SU-DHL-6 (cell line): ENCODE measurements at regions not wholly inside any gene's neighbourhood (a gene's known extent, or its start where the extent isn't known, plus 50 kb on each side); places are given as distances from the start of the nearest gene placed in this dataset.

ENCODE experiments used
- H2AFZ ChIP-seq: fragments of 200-600 bp; sonication (generic); 2 replicates; pipeline ENCODE4 v1.6.1; 2014; ENCODE audit warnings: low read depth, mild to moderate bottlenecking, moderate library complexity, mixed read lengths, antibody characterized with exemption, low read length; ENCODE audit not compliant: severe bottlenecking
- H3F3A ChIP-seq: fragments of 200-600 bp; shearing (Covaris generic); 2 replicates; pipeline ENCODE4 v1.6.0; 2016; ENCODE audit warnings: antibody characterized with exemption, mild to moderate bottlenecking; ENCODE audit not compliant: insufficient read depth
- H3K27ac ChIP-seq: fragments of 200-600 bp; sonication (generic); 2 replicates; pipeline ENCODE4 v1.5.1; 2016; ENCODE audit warnings: low read depth, mild to moderate bottlenecking, low read length, moderate library complexity, mixed read lengths
- H3K27me3 ChIP-seq: fragments of 200-600 bp; sonication (generic), shearing (Covaris generic); 2 replicates; pipeline ENCODE4 v1.6.0; 2014; ENCODE audit warnings: mild to moderate bottlenecking, low read length
- H3K36me3 ChIP-seq: fragments of 200-600 bp; sonication (generic); 2 replicates; pipeline ENCODE4 v1.6.1; 2014; ENCODE audit warnings: mild to moderate bottlenecking, low read length, mixed read lengths
- H3K4me2 ChIP-seq: fragments of 300-600, 200-600 bp; shearing (Covaris generic), sonication (generic); 2 replicates; pipeline ENCODE4 v1.6.0; 2014; ENCODE audit warnings: low read length, low read depth, mild to moderate bottlenecking; ENCODE audit not compliant: poor library complexity, severe bottlenecking
- H3K4me3 ChIP-seq: fragments of 200-600 bp; sonication (generic); 2 replicates; pipeline ENCODE4 v1.5.1; 2014; ENCODE audit warnings: antibody characterized with exemption, low read length, mild to moderate bottlenecking, mixed read lengths; ENCODE audit not compliant: insufficient read depth, poor library complexity, severe bottlenecking
- H3K79me2 ChIP-seq: fragments of 200-600 bp; sonication (generic); 2 replicates; pipeline ENCODE4 v1.6.1; 2014; ENCODE audit warnings: mild to moderate bottlenecking, low read length, moderate library complexity; ENCODE audit not compliant: insufficient read depth
- H3K9ac ChIP-seq: fragments of 200-600 bp; sonication (generic); 2 replicates; pipeline ENCODE4 v1.7.0; 2014; ENCODE audit warnings: mild to moderate bottlenecking, low read length
- H3K9me2 ChIP-seq: fragments of 200-600 bp; sonication (generic); replicated peaks from 2 replicates; pipeline ENCODE4 v1.6.1; 2014; ENCODE audit warnings: low read length; ENCODE audit not compliant: insufficient read depth
- H3K9me3 ChIP-seq: fragments of 200-600 bp; sonication (generic); 2 replicates; pipeline ENCODE4 v1.6.1; 2014; ENCODE audit warnings: low read length, mixed read lengths; ENCODE audit not compliant: insufficient read depth
- H4K20me1 ChIP-seq: fragments of 200-600 bp; sonication (generic); 2 replicates; pipeline ENCODE4 v1.6.1; 2014; ENCODE audit warnings: low read depth, mild to moderate bottlenecking, antibody characterized with exemption, low read length, moderate library complexity, mixed read lengths
- CTCF ChIP-seq: fragments of 200-600 bp; sonication (generic); IDR thresholded peaks from one replicate; pipeline ENCODE4 v1.5.1; 2017; ENCODE audit warnings: antibody characterized with exemption, mild to moderate bottlenecking, low read length, moderate library complexity; ENCODE audit not compliant: insufficient read depth, poor library complexity, severe bottlenecking
- EZH2phosphoT487 ChIP-seq: fragments of 200-600 bp; sonication (generic), shearing (Covaris generic); conservative IDR thresholded peaks from 2 replicates; pipeline ENCODE4 v1.6.1; 2018; ENCODE audit warnings: mild to moderate bottlenecking, antibody characterized with exemption, low read length, moderate library complexity, mixed read lengths

DNA sequence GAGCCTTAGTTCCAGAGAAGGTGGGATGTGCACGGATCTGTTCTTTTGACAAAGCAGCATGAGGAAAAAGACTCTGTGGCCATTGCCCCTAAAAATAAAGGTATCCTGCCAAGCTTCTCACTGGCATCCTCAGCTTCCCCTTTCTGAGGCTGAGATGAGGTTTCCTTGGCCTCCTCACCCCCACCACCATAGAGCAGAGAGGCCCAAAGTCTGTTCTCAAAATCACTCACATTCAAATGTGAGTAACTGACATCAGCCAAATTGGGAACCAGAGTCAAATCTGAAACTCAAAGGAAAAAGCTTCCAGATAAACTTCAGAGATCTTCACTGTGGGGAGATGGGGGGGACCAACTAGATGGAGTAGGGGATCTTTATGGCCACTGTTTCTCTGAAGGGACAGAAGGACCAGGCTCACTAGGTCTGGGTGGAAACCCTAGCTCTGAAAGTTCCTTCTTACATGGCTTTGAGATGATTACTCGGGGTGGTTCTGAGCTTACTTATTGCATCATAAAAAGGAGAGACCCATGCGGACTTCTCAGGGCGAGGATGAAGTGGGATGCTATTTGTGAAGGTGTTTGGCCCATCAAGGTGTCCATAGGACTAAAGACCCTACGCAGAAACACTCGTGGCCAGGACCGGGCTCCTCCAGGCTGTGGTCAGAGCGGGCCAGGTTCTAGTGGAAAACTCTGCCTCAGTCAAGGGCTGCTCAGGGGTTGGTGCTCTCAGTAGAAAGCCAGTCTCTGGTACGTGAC, 61.5 kb upstream of the MEF2A start:
- Histone ChIP-seq H3K4me2 (no peak overlapping the region), H3K27me3 (no peaks in the 10 kb centered on the region), H3K9ac (no peak overlapping the region; the same call in 1 of the 2 replicates), H4K20me1 (no peaks in the 10 kb centered on the region), H3K4me3 (no peak overlapping the region), H2AFZ (no peak overlapping the region), H3K36me3 (no peaks in the 10 kb centered on the region), H3F3A (no peaks in the 10 kb centered on the region), H3K9me3 (no peaks in the 10 kb centered on the region), H3K27ac (peak overlapping the region; percentile 21; the same call in 1 of the 2 replicates), H3K9me2 (no peaks in the 10 kb centered on the region), H3K79me2 (no peaks in the 10 kb centered on the region)
- TF ChIP-seq CTCF (no peak), EZH2phosphoT487 (no peak)

DNA sequence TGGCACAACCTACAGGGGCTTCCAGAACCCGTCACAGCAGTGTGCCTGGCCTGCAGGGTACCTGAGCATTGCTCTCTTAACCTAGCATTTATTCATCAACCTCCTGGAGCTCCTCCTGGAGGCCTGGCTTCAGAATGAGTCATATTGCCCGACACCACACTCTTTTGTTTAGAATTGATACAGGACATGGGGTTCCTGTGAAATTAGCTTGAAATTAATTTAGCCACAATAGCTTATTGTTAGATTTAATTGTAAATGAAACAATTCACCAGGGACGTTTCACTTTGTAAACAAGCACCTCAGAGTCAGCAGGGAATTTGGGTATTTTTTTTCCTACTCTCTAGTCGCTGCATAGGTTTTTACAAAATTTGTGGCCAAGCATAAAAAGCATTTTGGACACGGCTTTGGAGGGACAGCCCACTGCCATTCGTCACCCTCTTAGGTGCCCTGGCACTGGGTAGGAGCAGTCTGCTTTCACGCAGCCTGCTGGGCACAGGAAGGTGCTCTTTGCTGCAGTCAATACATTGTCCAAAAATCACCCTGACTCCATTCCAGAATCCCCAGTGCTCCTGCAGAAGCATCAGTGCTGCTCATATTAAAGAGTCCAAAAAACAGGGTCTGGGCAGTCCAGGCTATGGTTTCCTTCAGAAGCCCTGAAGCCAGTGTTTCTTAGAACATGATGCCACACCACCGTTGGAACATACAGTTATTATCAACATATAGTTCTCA, 60.8 kb upstream of the MEF2A start:
- Histone ChIP-seq H3K27ac (0 out of 2 replicates have a peak overlapping the region, but pooled peaks have one; percentile 21), H3K9ac (no peak overlapping the region), H3K36me3 (no peaks in the 10 kb centered on the region), H4K20me1 (no peaks in the 10 kb centered on the region), H3K27me3 (no peaks in the 10 kb centered on the region), H3K4me2 (no peak overlapping the region), H3K79me2 (no peaks in the 10 kb centered on the region), H2AFZ (no peak overlapping the region), H3K9me3 (no peaks in the 10 kb centered on the region), H3F3A (no peaks in the 10 kb centered on the region), H3K4me3 (no peak overlapping the region), H3K9me2 (no peaks in the 10 kb centered on the region)
- TF ChIP-seq EZH2phosphoT487: no peak
- no peak for TF ChIP-seq CTCF

DNA sequence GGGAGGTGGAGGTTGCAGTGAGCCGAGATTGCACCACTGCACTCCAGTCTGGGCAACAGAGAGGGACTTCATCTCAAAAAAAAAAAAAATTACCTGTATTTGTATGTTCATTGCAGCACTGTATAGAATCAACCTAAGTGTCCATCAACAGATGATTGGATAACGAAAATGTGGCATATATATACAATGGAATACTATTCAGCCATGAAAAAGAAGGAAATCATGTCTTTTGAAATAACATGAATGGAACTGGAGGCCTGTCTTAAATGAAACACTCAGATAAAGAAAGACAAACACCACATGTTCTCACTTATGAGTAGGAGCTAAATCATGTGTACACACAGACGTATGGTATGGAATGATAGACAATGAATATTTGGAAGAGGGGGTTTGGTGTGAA, 59.4 kb upstream of the MEF2A start:
- Histone ChIP-seq H2AFZ (no peak overlapping the region), H3K9me2 (no peaks in the 10 kb centered on the region), H3K9ac (no peak overlapping the region), H3K27me3 (no peaks in the 10 kb centered on the region), H3K9me3 (no peaks in the 10 kb centered on the region), H4K20me1 (no peaks in the 10 kb centered on the region), H3K4me2 (no peak overlapping the region), H3K79me2 (no peaks in the 10 kb centered on the region), H3K27ac (no peak overlapping the region), H3K4me3 (no peak overlapping the region), H3K36me3 (no peaks in the 10 kb centered on the region), H3F3A (no peaks in the 10 kb centered on the region)
- no peak for TF ChIP-seq CTCF
- TF ChIP-seq EZH2phosphoT487: no peak
